Smooth muscle cell (in vitro differentiated cells): ENCODE measurements at regions not wholly inside any gene's neighbourhood (a gene's known extent, or its start where the extent isn't known, plus 50 kb on each side); places are given as distances from the start of the nearest gene placed in this dataset.

Experiments used
- DNase-seq: peaks from one replicate; lab custom pipeline; 2025; ENCODE audit not compliant: unreplicated experiment; lab: John Stamatoyannopoulos, UW
- H2AFZ ChIP-seq: fragments of 200-600 bp; sonication (generic); 2 replicates; pipeline ENCODE4 v1.6.0; 2016; ENCODE audit warnings: antibody characterized with exemption, low read depth, mild to moderate bottlenecking
- H3F3A ChIP-seq: fragments of 200-600 bp; sonication (generic); 2 replicates; pipeline ENCODE4 v1.6.0; 2017; ENCODE audit warnings: antibody characterized with exemption, low read depth
- H3K27ac ChIP-seq: fragments of 200-600 bp; sonication (generic); 2 replicates; pipeline ENCODE4 v1.5.1; 2016; ENCODE audit warnings: low read depth, mild to moderate bottlenecking
- H3K27me3 ChIP-seq: fragments of 200-600 bp; sonication (generic); 2 replicates; pipeline ENCODE4 v1.6.1; 2016; ENCODE audit warnings: low read depth, mild to moderate bottlenecking
- H3K36me3 ChIP-seq: fragments of 200-600 bp; sonication (generic); 2 replicates; pipeline ENCODE4 v1.5.1; 2016; ENCODE audit warnings: low read depth
- H3K4me1 ChIP-seq: fragments of 200-600 bp; sonication (generic); 2 replicates; pipeline ENCODE4 v1.5.1; 2016; ENCODE audit warnings: low read depth
- H3K4me2 ChIP-seq: fragments of 200-600 bp; sonication (generic); 2 replicates; pipeline ENCODE4 v1.6.0; 2016; ENCODE audit warnings: mild to moderate bottlenecking
- H3K4me3 ChIP-seq: fragments of 200-600 bp; sonication (generic); 2 replicates; pipeline ENCODE4 v1.5.1; 2016; ENCODE audit warnings: mild to moderate bottlenecking
- H3K79me2 ChIP-seq: fragments of 200-600 bp; sonication (generic); 2 replicates; pipeline ENCODE4 v1.6.0; 2016; ENCODE audit warnings: low read depth, mild to moderate bottlenecking
- H3K9ac ChIP-seq: fragments of 200-600 bp; sonication (generic); 2 replicates; pipeline ENCODE4 v1.6.0; 2016; ENCODE audit warnings: low read depth
- H3K9me3 ChIP-seq: fragments of 200-600 bp; sonication (generic); replicated peaks from 2 replicates; pipeline ENCODE4 v1.5.1; 2016; ENCODE audit warnings: low read depth
- H4K20me1 ChIP-seq: fragments of 200-600 bp; sonication (generic); 2 replicates; pipeline ENCODE4 v1.6.0; 2016; ENCODE audit warnings: low read depth
- CTCF ChIP-seq: fragments of 200-600 bp; sonication (generic); IDR thresholded peaks from 2 replicates; pipeline ENCODE4 v1.5.1; 2017; ENCODE audit warnings: borderline replicate concordance, mild to moderate bottlenecking, antibody characterized with exemption; ENCODE audit not compliant: insufficient read depth, poor library complexity, severe bottlenecking
- WGBS: methylation state at CpG from one replicate; pipeline ENCODE4 v1.1.7; 2016; ENCODE audit warnings: low lambda C conversion rate; 5-methylcytosine and 5-hydroxymethylcytosine counted together

DNA sequence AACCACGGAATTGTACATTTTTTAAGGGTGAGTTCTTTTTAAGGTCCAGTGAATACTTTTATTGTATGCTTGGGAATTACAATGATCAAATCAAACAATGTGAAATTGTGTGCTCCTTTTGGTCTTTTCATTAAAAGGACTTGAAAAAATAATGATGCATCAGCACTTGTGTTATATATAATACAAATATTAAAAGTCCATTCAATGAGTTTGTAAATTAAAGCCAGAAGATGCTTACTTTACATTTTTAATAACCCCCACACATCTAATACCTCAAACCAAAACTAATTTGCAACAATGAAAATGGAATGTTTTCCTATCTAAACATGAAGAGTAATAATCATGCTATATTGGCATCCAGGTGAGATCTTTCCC lies 369.8 kb upstream of the LCORL start:
- H2AFZ ChIP-seq = no peak overlapping the region
- H3K4me1 ChIP-seq = no peaks in the 10 kb centered on the region
- no peaks in the 10 kb centered on the region for H3K79me2 ChIP-seq
- 96% methylated on average over 1 of the region's 1 CpG for WGBS
- H3K9me3 ChIP-seq = no peaks in the 10 kb centered on the region
- H3K36me3 ChIP-seq = no peaks in the 10 kb centered on the region
- DNase-seq = no peak
- no peaks in the 10 kb centered on the region for H3F3A ChIP-seq
- no peak overlapping the region for H3K4me2 ChIP-seq
- no peak for TF ChIP-seq CTCF
- no peaks in the 10 kb centered on the region for H4K20me1 ChIP-seq
- no peak overlapping the region for H3K4me3 ChIP-seq
- no peaks in the 10 kb centered on the region for H3K27me3 ChIP-seq
- H3K9ac ChIP-seq = no peak overlapping the region
- H3K27ac ChIP-seq = no peak overlapping the region

- Histone ChIP-seq H3K36me3 (no peaks in the 10 kb centered on the region), H3K27me3 (no peaks in the 10 kb centered on the region), H3K27ac (no peak overlapping the region), H3K4me1 (no peaks in the 10 kb centered on the region), H2AFZ (no peak overlapping the region), H3K4me3 (no peak overlapping the region), H3K9ac (no peak overlapping the region), H3K4me2 (no peak overlapping the region), H3K79me2 (no peaks in the 10 kb centered on the region), H3K9me3 (no peaks in the 10 kb centered on the region), H4K20me1 (no peaks in the 10 kb centered on the region), H3F3A (no peaks in the 10 kb centered on the region)
- 85% methylated on average over 4 of the region's 4 CpGs for WGBS
- no peak for TF ChIP-seq CTCF
- no peak for DNase-seq
These were observed 369.2 kb upstream of the LCORL start for GRCh38 chr4:18390655-18391353.

GRCh38 chr4:18389115-18389514 lies 367.6 kb upstream of the LCORL start:
- DNase-seq = no peak
- H3F3A ChIP-seq = no peaks in the 10 kb centered on the region
- H3K9me3 ChIP-seq = no peaks in the 10 kb centered on the region
- no peak overlapping the region for H3K4me2 ChIP-seq
- H3K27ac ChIP-seq = no peak overlapping the region
- no peak overlapping the region for H3K9ac ChIP-seq
- no peak overlapping the region for H2AFZ ChIP-seq
- no peaks in the 10 kb centered on the region for H3K27me3 ChIP-seq
- H3K36me3 ChIP-seq = no peaks in the 10 kb centered on the region
- TF ChIP-seq CTCF = no peak
- 86% methylated on average over 2 of the region's 2 CpGs for WGBS
- H4K20me1 ChIP-seq = no peaks in the 10 kb centered on the region
- no peaks in the 10 kb centered on the region for H3K4me1 ChIP-seq
- no peak overlapping the region for H3K4me3 ChIP-seq
- no peaks in the 10 kb centered on the region for H3K79me2 ChIP-seq

DNA sequence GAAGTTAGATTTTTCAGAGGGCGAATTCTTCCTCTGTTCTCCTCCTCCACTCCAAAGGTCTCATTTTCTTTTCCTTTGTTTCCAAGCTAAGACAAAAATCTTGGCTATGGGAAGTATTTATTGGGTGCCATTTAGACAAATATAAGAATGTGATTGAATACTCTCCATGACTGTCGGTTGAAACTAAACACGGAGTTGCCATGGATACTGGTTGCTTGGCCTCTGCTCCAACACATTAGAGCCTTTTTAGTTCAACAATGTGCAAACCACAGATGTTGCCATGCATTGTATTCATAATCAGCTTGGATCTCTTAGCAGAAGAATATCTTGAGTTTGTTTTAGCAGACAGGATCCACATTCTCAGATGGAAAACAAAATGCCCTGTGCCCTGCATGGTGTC lies 366.5 kb upstream of the LCORL start:
- H3K27me3 ChIP-seq = no peaks in the 10 kb centered on the region
- H3F3A ChIP-seq = no peaks in the 10 kb centered on the region
- H3K36me3 ChIP-seq = no peaks in the 10 kb centered on the region
- DNase-seq = no peak
- no peak overlapping the region for H3K4me3 ChIP-seq
- H3K4me2 ChIP-seq = no peak overlapping the region
- 72% methylated on average over 3 of the region's 3 CpGs for WGBS
- no peak overlapping the region for H3K27ac ChIP-seq
- H4K20me1 ChIP-seq = no peaks in the 10 kb centered on the region
- no peaks in the 10 kb centered on the region for H3K4me1 ChIP-seq
- no peak overlapping the region for H2AFZ ChIP-seq
- no peaks in the 10 kb centered on the region for H3K9me3 ChIP-seq
- H3K79me2 ChIP-seq = no peaks in the 10 kb centered on the region
- H3K9ac ChIP-seq = no peak overlapping the region
- no peak for TF ChIP-seq CTCF
